GM19438 (cell line): ENCODE measurements at regions not wholly inside any gene's neighbourhood (a gene's known extent, or its start where the extent isn't known, plus 50 kb on each side); places are given as distances from the start of the nearest gene placed in this dataset.

Source experiments
- ATAC-seq: cut with Tn5 transposase; IDR thresholded peaks from one replicate; pipeline ENCODE4 v1.9.1; 2021; ENCODE audit warnings: low read depth; ENCODE audit not compliant: unreplicated experiment

GRCh38 chr18:78765637-78766281, 213.9 kb upstream of the SALL3 start:
- ATAC-seq, result no peak

- ATAC-seq, result no peak
These were observed 212.7 kb upstream of the SALL3 start for GRCh38 chr18:78766651-78767533.

- no peak for ATAC-seq
These were observed 212.0 kb upstream of the SALL3 start for GRCh38 chr18:78767648-78768071.

GRCh38 chr18:78768221-78768620, 211.4 kb upstream of the SALL3 start:
- no peak for ATAC-seq

GRCh38 chr18:78768656-78769501, 210.7 kb upstream of the SALL3 start:
- no peak for ATAC-seq

GRCh38 chr18:78769502-78770105, 210.0 kb upstream of the SALL3 start:
- no peak for ATAC-seq

DNA sequence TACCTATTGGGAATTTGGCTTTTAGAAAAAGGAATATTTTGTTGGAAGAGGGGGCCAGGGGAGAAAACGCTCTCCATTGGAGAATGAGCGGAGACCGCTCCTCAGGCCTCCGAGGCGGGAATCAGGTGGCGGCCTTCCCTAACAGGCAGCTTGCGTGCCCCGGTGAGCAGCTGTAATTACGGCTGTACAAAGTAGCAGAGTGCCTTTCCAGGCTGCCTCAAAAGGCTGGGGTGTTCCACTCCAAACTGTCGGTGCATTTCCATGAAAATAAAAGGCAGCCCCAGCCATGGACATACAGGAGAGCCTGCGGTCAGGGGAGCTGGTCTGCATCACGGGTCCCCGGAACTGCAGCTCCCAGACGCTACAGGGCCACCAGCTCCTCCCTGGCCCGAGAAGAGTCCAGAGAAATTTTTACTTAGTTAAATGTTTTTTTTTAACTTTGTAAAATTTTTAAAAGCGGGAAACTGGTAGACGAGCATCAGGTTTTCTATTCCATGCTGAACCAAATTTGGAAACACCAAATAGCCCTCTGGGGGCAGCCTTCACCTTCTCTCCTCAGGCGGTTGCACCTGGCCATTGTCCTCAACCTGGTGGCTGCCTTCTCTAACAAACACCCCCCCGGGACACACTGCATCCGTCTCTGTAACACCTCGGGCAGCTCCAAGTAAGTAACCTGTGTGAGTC, 209.3 kb upstream of the SALL3 start:
- ATAC-seq, result no peak

DNA sequence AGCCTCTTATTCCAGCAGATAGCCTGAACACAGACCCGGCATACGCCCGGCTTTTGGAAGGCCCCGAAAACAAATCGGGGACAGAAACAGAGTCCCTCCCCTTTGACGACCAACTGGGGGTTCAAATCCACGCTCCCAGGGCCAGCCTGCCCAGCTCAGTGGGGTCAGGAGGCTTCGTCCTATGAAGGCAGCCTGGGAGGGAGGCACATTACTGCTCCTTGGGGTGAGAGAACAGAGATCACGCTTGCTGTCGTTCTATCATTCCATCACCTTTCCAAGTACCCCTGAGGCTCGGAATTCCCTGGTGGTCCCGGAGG, 208.8 kb upstream of the SALL3 start:
- ATAC-seq, result no peak

- ATAC-seq, result no peak
These were observed 207.9 kb upstream of the SALL3 start for GRCh38 chr18:78771496-78772359.

- no peak for ATAC-seq
These were observed 207.0 kb upstream of the SALL3 start for GRCh38 chr18:78772360-78773302.

DNA sequence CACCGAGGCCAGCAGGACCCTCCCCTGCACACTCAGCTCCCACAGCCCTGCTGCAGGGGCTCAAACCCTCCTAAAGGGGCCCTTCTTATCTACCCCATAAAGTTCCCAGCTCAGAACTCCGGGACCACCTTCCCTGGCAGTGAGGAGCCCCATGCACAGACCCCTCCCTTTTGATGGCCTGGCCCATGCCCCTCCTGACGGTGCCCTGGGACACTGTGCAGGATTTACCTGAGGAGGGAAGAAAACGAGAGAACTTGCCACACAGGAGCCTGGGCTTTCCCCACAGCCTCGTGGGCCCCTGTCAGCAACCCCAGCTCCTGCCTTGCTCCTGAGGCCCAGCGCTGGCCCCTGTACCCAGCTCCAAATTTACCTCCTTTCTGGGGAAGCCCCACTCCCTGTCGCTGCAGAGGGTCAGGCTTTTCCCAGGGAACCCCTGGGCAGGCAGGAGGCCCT, 206.3 kb upstream of the SALL3 start:
- ATAC-seq, result no peak

GRCh38 chr18:78773819-78774218, 205.8 kb upstream of the SALL3 start:
- ATAC-seq, result no peak

DNA sequence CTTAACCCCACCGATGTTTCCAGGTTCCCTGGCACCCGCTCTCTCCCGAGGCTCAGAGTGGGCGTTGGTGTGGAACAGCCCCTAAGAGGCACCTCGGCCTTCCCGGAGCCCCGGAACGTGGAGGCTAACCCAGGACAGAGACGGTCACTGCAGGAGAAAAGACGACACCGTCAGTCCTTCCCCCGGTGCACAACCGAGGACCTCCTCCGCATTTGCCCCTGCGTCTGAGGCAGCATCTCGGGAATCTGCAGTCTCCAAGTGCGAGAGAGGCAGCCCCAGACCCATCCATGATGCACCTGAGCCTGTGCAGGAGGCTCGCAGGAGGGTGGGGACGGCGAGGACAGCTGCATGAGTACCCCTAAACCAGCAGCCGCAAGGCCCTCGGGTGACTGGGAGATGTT, 204.9 kb upstream of the SALL3 start:
- no peak for ATAC-seq

GRCh38 chr18:78776151-78776550, 203.5 kb upstream of the SALL3 start:
- no peak for ATAC-seq

DNA sequence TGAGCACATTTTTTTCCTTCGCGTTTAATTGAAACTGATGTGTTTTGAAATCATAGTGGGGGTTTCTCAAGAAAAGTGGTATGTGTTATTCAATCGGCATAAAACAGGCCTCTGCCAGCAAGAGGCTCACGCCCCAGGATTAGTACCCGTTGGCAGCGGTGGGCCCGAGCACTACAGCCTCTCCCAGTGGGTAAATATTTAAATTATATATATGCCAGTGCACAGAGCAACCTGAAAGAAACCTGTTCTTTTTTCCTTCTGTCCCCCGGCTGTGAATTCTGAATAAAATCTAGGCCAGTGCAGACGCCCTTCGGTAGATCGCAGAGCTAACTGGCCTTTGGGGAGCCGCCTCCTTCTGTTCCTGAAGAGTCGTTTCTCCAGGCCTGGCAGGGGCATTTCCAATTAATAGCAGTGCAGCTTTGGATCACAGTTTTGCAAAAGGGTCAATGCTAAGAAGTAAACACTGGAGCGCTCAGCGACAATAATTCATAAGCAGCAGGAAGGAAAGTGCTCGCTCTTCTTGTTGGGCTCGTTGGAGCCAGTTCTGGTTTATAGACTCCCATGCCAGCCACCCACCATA, 202.8 kb upstream of the SALL3 start:
- ATAC-seq, result no peak

DNA sequence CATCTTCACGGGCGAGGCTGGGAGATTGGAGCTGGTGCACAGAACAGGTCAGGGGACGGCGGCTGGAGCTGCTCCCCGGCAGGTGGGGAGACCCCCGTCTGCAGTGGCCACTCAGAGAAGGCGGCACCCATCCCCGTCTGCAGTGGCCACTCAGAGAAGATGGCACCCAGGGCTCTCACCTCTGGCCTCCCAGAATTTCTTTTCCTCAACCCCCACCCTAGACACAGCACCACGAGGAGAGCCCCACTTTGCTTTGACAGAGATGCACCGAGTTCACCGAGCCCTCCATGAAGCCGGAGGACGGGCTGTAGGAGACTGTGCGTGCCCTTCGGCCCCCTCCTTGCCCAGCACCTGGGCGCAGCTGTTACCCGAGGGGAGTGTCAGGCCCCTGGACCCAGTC, 201.6 kb upstream of the SALL3 start:
- no peak for ATAC-seq

GRCh38 chr18:78778651-78779050, 201.0 kb upstream of the SALL3 start:
- ATAC-seq, result no peak
